GM19455 (cell line): ENCODE measurements at regions not wholly inside any gene's neighbourhood (a gene's known extent, or its start where the extent isn't known, plus 50 kb on each side); places are given as distances from the start of the nearest gene placed in this dataset.

ENCODE experiments used
- ATAC-seq: cut with Tn5 transposase; IDR thresholded peaks from one replicate; pipeline ENCODE4 v1.9.1; 2021; ENCODE audit not compliant: unreplicated experiment

GRCh38 chr16:85173981-85174751, 61.9 kb upstream of the CIBAR2 start:
- ATAC-seq, result no peak

DNA sequence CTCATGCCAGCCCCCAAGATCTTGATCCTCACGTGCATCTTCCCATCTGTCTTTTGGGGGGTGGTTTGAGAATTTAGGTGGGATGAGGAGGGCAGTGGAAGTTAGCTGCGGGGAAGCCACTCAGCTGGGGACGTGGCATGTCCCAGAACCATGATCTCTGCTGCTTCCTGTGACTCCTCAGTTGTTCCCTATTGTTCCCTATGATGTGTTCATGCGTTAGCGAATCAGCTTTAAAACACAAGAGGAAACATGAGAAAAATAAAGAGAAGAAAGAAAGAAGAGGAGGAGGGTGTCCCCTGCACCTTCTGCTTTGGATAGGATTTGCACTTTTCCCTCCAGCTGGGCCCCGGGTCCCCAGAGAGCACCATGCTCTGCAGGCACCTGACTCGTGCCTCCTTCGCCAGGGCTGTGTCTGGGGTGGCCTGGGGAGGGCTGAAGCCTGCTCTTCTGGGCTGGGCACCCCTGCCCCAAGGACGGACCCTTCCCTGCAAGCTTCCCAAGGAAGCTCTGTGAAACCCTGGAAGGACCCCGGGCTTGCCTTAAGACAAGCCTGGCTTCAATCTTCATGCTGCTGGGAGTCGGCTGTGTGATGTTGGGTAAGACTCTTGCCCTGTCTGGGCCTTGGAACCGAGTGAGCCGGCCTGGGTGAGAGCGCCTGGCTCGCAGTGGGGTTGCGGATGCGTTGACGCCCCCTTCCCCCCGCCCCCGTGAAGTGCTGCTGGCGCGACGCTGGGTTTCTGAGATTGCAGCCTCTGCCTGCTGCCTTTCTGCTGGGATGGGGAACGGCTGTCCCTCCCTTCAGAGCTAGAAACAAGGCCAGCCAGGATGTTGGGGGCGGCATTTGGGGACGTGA, 62.8 kb upstream of the CIBAR2 start:
- ATAC-seq, result no peak

GRCh38 chr16:85175724-85176233, 63.5 kb upstream of the CIBAR2 start:
- no peak for ATAC-seq

DNA sequence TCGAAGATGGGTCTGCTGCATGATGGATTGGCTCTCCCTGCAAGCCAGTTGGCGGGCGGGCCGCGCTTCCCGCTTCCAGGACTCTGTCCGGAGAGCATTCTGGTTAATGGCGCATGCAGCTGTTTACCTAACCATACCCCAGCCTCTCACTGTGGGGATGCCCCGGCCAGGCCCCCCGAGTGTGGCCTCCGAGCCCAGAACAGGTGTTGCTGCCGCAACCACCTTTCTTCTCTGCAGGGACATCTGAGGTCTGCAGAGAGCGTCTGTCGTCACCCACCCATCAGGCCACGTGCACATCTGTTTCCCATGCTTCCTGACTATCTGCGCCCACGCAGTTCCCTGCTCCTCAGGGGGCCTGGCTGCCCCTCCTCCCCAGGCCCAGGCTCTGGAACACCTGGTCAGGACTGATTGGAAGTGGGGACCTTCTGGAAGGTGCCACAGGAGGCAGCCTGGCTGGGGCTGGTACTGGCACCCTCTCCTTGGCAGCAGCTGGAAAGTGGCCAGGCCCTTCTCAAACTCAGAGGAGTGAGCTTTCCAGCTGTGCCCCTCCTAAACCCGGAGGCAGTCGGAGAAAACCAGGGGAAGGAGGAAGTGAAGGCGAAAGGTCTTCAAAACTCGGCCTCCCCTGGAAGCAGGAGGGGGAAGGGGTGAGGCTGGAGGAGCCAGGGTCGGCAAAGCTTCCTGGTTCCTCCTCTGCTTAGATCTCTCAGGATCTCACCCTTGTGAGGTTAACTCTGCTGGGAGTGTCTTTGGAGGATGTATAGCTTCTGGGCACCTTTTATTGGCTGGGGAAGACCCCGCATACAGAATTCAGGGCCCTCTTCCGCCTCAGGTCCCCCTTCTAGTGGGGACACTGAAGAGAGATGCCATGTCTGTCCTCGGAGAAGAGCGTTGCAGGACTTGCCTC, 64.5 kb upstream of the CIBAR2 start:
- ATAC-seq, result no peak

DNA sequence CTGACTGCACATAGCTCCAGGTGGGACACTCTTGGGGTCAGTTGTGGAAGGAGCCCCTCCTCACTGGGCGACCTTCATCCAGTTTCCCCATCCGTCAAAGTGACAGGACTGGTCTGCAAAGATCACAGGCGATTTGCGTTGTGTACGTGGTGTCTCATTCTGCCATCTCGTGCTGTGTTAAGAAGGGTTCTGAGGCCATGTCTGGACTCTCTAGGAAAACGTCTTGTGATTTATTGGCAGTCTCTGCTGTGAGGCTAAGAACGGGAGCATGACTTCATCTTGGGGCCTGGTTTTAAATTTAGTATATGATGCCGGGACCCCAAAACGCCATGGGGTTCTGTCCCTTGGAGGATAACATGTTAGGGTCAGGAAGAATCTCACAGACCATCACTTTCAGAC, 65.2 kb upstream of the CIBAR2 start:
- no peak for ATAC-seq

DNA sequence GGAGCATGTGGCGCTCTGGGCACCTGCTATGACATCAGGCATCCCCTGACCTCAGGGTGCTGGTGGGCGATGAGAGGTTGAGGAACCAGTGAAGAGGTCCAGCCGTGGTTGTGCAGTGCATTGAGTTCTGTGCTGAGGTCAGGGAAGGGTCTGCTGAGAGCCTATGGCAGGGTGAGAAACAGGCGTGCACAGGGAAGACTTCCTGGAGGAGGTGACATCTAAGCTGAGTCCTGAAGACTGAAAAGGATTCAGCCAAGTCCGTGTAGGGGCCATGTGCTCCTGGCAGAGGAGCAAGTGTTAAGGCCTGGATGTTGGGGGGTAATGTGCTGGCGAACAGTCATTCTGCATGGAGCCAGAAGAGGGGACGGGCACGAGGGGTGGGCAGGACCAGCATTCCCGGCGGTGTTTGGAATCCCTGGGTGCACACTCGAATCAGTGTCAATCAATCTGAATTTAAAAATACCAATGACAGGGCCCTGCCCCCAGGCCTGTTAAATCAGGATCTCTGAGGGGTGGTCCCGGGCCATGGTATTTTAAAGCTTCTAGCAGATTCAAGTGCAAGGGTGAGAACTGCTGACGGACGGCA, 65.8 kb upstream of the CIBAR2 start:
- ATAC-seq, result no peak

DNA sequence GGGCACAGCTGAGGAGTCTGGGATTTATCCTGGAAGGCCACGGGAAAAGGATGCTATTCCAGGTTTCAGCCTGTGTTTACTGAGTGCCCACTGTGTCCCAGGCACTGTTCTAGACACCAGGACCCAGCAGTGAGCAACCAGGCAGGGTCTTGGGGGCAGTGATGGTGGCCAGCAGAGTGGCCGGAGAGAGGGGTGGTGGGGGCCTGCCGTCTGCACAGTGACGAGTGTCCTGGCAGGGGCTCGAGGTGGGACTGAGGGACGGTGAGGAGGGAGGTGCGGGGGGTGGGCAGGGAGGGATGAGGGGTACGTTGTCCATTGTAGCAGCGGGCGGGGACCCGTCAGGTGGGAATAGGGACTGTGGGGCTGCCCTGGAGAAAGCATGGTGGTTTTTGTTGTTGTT, 66.3 kb upstream of the CIBAR2 start:
- no peak for ATAC-seq

DNA sequence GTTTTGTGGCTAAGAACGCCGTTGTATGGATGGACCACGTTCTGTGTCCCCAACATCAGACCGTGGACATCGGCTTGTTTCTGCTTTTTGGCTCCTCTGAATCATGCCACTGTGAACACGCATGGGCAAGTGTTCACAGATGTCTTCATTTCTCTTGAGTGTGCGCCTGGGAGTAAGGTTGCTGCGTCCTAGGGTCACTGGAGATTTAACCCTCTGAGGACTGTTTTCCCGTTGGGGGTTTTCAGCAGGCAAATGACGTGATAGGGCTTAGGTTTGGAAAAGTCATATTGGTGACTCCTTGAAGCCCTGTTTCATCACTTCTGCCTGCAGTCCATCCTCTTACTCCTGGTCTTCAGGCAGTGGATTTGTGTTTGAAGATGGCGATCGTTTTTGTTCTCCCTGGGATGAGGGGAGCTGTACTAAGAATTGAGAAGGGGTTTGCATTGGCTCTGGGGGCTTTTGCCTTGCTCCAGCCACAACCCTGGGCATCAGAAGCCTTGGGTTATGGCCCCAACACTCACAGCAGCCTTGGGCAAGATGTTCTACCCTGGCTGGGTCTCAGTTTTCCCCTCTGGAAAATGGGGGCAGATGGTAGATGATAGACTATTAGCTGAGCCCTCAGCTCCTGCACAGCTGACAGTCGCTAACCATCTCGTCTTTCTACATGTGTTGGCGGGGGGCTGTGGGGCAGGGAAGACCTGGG, 67.2 kb upstream of the CIBAR2 start:
- no peak for ATAC-seq

GRCh38 chr16:85180047-85180826, 68.0 kb upstream of the CIBAR2 start:
- ATAC-seq, result no peak

DNA sequence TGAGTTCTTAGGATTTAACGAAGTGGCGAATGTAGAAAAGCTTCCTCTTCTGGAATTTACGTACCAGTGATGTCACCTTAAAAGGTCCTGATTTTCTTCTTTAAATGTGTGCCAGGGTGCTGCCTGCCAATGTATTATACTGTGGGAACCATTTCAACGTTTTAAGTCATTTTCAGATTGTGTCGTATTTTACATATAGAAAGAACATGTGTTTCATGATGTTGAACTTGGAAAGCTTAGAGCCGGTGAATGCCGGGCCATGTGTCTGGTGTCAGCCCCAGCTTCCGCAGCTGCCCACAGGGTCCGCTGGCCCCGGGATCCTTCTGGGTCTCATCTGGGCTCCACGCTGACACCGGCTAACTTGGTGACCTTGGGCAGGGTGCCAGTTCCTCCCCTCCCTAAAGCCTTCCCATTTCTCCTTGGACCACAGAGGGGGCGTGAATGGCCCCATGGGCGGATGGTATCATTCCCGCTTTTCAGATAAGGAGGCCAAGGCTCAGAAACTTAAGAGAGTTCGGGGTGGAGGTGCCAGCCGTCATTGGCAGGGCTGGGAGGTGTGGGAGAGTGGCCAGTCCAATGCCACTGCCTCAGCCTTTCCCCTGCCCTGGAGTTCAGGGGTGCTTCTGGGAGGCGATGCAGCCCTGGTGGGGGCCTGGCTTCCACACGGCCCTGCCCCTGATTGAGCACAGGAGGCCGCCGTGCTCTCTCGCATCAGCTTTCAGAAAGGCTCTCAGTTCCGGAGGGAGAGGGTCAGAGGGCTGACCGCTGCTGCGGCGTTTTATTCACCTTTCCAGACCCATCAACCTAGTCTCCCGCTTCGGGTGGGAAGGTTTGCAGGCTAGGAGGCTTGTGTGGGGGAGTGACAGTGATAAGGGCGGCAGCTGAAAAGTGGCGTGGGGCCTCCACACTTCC, 68.8 kb upstream of the CIBAR2 start:
- no peak for ATAC-seq

DNA sequence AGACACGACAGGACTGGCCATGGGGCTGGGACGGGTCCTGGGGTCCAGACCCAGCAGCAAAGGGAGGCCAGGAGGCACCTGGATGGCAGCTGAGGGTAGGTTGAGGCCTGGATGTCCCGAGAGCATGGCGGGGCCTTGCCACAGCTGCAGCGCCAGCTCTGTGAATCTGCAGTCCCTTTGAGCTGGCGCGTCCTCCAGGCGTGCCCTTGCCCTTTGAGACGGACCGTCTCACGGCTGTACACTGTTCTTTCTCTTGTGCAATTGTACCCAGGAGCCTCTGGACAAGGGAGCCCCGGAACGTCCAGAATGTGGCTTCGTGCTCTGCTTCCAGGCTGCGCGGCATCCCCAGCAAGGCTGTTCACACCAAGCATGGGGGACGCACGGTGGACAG, 69.5 kb upstream of the CIBAR2 start:
- no peak for ATAC-seq

DNA sequence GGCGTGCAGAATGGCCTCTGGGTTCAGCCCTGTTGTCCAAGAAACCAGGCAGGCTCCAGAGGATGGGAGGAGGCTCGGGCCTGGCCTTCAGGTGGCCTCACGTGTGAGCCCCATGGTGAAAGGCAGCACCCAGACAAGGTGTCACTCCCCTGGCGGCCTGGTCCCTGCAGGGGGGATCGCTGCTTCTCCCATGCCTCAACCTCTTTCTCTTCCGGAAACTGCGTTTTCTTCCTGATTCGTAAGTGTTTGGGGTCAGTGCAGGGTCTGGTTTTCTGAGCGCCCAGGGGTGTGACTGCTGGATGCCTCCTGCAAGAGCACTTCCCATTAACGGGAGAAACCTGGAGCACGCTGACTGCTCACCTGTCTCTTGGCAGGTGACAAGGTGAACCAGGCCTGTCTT, 70.0 kb upstream of the CIBAR2 start:
- ATAC-seq, result no peak

DNA sequence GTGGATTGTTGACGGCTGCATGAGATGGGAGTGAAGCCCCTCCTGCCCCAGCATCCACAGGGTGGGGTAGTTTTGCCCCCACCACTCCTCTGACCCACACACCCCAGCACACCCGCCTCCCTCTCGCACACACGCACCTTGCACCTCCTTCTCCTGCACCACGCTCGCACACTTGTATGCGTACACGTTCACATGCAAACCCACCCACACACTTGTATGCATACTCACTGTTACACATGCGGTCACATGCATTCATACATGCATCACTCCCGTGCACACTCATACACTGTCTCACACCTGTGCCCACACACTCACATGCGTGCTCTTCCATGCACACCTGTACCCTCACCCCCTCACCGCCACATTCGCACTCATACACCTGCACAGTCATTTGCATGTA, 70.5 kb upstream of the CIBAR2 start:
- ATAC-seq, result no peak

GRCh38 chr16:85183564-85183963, 71.3 kb upstream of the CIBAR2 start:
- no peak for ATAC-seq

- ATAC-seq, result no peak
Observed at GRCh38 chr16:85184404-85184803, 72.1 kb upstream of the CIBAR2 start.

GRCh38 chr16:85185303-85186100, 73.2 kb upstream of the CIBAR2 start:
- ATAC-seq, result no peak

- ATAC-seq, result no peak
Observed at GRCh38 chr16:85187002-85187401, 74.7 kb upstream of the CIBAR2 start.

DNA sequence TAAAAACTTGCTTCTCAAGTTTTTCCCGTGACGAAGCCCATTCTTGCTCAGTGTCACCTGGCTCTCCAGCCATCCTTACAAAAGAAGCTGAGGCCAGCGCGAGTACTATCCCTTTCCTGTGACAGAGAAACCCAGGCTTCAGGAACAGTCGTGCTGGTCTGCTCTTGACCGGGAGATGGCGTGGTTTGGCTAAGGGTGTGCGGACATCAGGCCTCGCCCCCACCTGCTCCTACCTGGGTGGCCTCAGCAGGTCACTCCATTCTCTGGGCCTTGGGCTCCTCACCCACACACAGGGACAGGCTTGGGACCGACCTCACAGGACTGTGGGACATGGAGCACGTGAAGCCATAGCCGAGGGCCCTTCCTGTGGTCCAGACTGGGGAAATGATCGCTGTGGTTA, 75.2 kb upstream of the CIBAR2 start:
- no peak for ATAC-seq
